HepG2 (cell line): ENCODE measurements at regions not wholly inside any gene's neighbourhood (a gene's known extent, or its start where the extent isn't known, plus 50 kb on each side); places are given as distances from the start of the nearest gene placed in this dataset.

Experiments used
- ATAC-seq: fragments of 200-7000 bp; cut with Tn5 transposase; 3 replicates; pipeline ENCODE4 v1.9.1; 2020; ENCODE audit warnings: mild to moderate bottlenecking, moderate library complexity
- BruUV-seq: library from RNA; stranded (reverse); fragments of 400-500 nt; replicated peaks from 2 replicates; lab custom pipeline; 2021; lab: Mats Ljungman, UMichigan
- CTCF ChIA-PET: fragments of 300-600 bp; formaldehyde crosslinking; extraction: SDS; loops from one replicate; lab custom pipeline; 2021; ENCODE audit warnings: low total read pairs, inconsistent platforms, low intra/inter-chr PET ratio; lab: Yijun Ruan, JAX
- POLR2A ChIA-PET: fragments of 350-600 bp; sonication (Branson Sonifier 250); formaldehyde crosslinking; loops from one replicate; lab custom pipeline; 2020; ENCODE audit warnings: antibody characterized with exemption, inconsistent platforms; lab: Yijun Ruan, JAX
- DNase-seq: peaks from one replicate; pipeline ENCODE4 v3.0.0-alpha.2; 2015; ENCODE audit warnings: low spot score
- FAIRE-seq: peaks from 3 replicates; lab custom pipeline; 2011; peaks lifted over from hg19 to GRCh38; lab: Jason Lieb, UNC
- H2AFZ ChIP-seq: one replicate; pipeline ENCODE4 v1.6.1; 2011; ENCODE audit warnings: low read length, inconsistent platforms
- H3K27ac ChIP-seq: fragments of 300-600 bp; 3 replicates; pipeline ENCODE4 v1.8.0; 2011; ENCODE audit warnings: mixed run types, mild to moderate bottlenecking, mixed read lengths, low read length, inconsistent platforms; ENCODE audit not compliant: insufficient read depth; ENCODE audit errors: extremely low read length
- H3K27me3 ChIP-seq, 2 experiments: fragments of 200-600 bp in 1 of 2; 2 replicates in 1 of 2; 3 replicates in 1 of 2; pipeline versions ENCODE4 v1.6.0 to v1.8.0; 2011; ENCODE audit warnings: low read length in 2 of 2, mild to moderate bottlenecking in 2 of 2, moderate library complexity in 2 of 2, inconsistent platforms in 1 of 2; ENCODE audit not compliant: insufficient read depth in 2 of 2, control insufficient read depth in 1 of 2
- H3K36me3 ChIP-seq, 2 experiments: fragments of 200-600 bp in 1 of 2; replicated peaks in 1 of 2; 2 replicates in 1 of 2; 3 replicates in 1 of 2; pipeline versions ENCODE4 v1.5.1 to v1.8.0; 2011; ENCODE audit warnings: low read length in 2 of 2, inconsistent platforms in 1 of 2; ENCODE audit not compliant: insufficient read depth in 2 of 2, control insufficient read depth in 1 of 2
- H3K4me1 ChIP-seq: 2 replicates; pipeline ENCODE4 v1.5.1; 2012; ENCODE audit warnings: low read length, inconsistent platforms; ENCODE audit not compliant: insufficient read depth
- H3K4me2 ChIP-seq: 2 replicates; pipeline ENCODE4 v1.6.0; 2011; ENCODE audit warnings: low read depth, low read length, inconsistent platforms
- H3K4me3 ChIP-seq, 3 experiments: fragments of 200-600 bp in 1 of 3; sonication (generic), shearing (Covaris generic) in 1 of 3; replicated peaks in 1 of 3; 2 replicates each; pipeline ENCODE4 v1.5.1; 2011 to 2016; ENCODE audit warnings: low read length in 3 of 3, inconsistent platforms in 2 of 3, low read depth in 2 of 3, mild to moderate bottlenecking in 2 of 3, control low read depth in 1 of 3, mixed read lengths in 1 of 3; ENCODE audit not compliant: insufficient read depth in 1 of 3
- H3K79me2 ChIP-seq: one replicate; pipeline ENCODE4 v1.6.1; 2011; ENCODE audit warnings: low read length, inconsistent platforms; ENCODE audit not compliant: insufficient read depth
- H3K9ac ChIP-seq: 2 replicates; pipeline ENCODE4 v1.6.0; 2011; ENCODE audit warnings: mild to moderate bottlenecking, low read depth, low read length, inconsistent platforms; ENCODE audit not compliant: insufficient read depth
- H3K9me3 ChIP-seq: 2 replicates; pipeline ENCODE4 v1.5.1; 2012; ENCODE audit warnings: mild to moderate bottlenecking, low read length
- H4K20me1 ChIP-seq: 2 replicates; pipeline ENCODE4 v1.6.0; 2011; ENCODE audit warnings: inconsistent platforms, mild to moderate bottlenecking, low read length, moderate library complexity; ENCODE audit not compliant: insufficient read depth
- FOXP1 ChIP-seq, 2 experiments: fragments of 450-650 bp in 1 of 2; IDR thresholded peaks; 2 replicates each; pipeline ENCODE4 v1.6.1; 2017 to 2018; ENCODE audit warnings: antibody characterized with exemption in 1 of 2
- GMEB2 ChIP-seq: IDR thresholded peaks from 2 replicates; pipeline ENCODE4 v1.6.1; 2016; ENCODE audit warnings: missing biosample characterization, missing genetic modification reagents, low read depth
- HNF1B ChIP-seq: sonication (generic); formaldehyde crosslinking; IDR thresholded peaks from 2 replicates; pipeline ENCODE4 v1.5.1; 2020; ENCODE audit warnings: mild to moderate bottlenecking, moderate library complexity, missing genetic modification reagents
- IRF9 ChIP-seq: sonication (generic); formaldehyde crosslinking; IDR thresholded peaks from 2 replicates; pipeline ENCODE4 v1.8.0; 2022; ENCODE audit warnings: missing genetic modification reagents, mild to moderate bottlenecking, borderline replicate concordance
- JDP2 ChIP-seq: sonication (generic); formaldehyde crosslinking; IDR thresholded peaks from 2 replicates; pipeline ENCODE4 v1.8.1; 2022; ENCODE audit warnings: missing genetic modification reagents, borderline replicate concordance
- KAT2B ChIP-seq: fragments of 150-350 bp; IDR thresholded peaks from 2 replicates; pipeline ENCODE4 v1.6.1; 2014; ENCODE audit warnings: low read depth, low read length, borderline replicate concordance
- MTF2 ChIP-seq: sonication (generic); formaldehyde crosslinking; IDR thresholded peaks from 2 replicates; pipeline ENCODE4 v1.5.0; 2020; ENCODE audit warnings: missing genetic modification reagents, borderline replicate concordance
- SKI ChIP-seq: fragments of 450-650 bp; IDR thresholded peaks from one replicate; pipeline ENCODE4 v1.6.1; 2018; ENCODE audit warnings: mild to moderate bottlenecking; ENCODE audit not compliant: partially characterized antibody
- SMAD9 ChIP-seq: sonication (generic); formaldehyde crosslinking; IDR thresholded peaks from 2 replicates; pipeline ENCODE4 v1.5.1; 2020; ENCODE audit warnings: mild to moderate bottlenecking, missing genetic modification reagents
- TFAP4 ChIP-seq: sonication (generic); IDR thresholded peaks from 2 replicates; pipeline ENCODE4 v1.6.1; 2016; ENCODE audit warnings: low read depth, borderline replicate concordance
- TIGD3 ChIP-seq: sonication (generic); formaldehyde crosslinking; IDR thresholded peaks from 2 replicates; pipeline ENCODE4 v1.5.1; 2020; ENCODE audit warnings: mild to moderate bottlenecking, missing genetic modification reagents, borderline replicate concordance
- ZBTB3 ChIP-seq: sonication (generic); formaldehyde crosslinking; IDR thresholded peaks from 2 replicates; pipeline ENCODE4 v1.4.0; 2020; ENCODE audit warnings: low read depth, mild to moderate bottlenecking, moderate library complexity, missing genetic modification reagents, borderline replicate concordance
- ZNF230 ChIP-seq: sonication (generic); formaldehyde crosslinking; IDR thresholded peaks from 2 replicates; pipeline ENCODE4 v1.4.0; 2020; ENCODE audit warnings: mild to moderate bottlenecking, missing genetic modification reagents
- WGBS: methylation state at CpG from one replicate; pipeline ENCODE4 v1.1.6; 2017; ENCODE audit warnings: low lambda C conversion rate; 5-methylcytosine and 5-hydroxymethylcytosine counted together
- in situ Hi-C: cut with HindIII; loops from 2 replicates; pipeline ENCODE4 v1.10.0; 2017; ENCODE audit warnings: low pct_unique_long_range_greater_than_20kb; ENCODE audit not compliant: extremely low pct_ligation_motif_present
- intact Hi-C: fragments of 100-400 bp; cut with micrococcal nuclease; formaldehyde crosslinking; loops from one replicate; pipeline ENCODE4 v1.10.0; 2022; ENCODE audit not compliant: unreplicated experiment

GRCh38 chr12:58767496-58767895, 152.8 kb downstream of the LRIG3 start:
- BruUV-seq: no TSS peak

More at GRCh38 chr12:58767496-58767895, 152.8 kb downstream of the LRIG3 start:
- TF ChIP-seq TFAP4: no peak
- TF ChIP-seq GMEB2 (CRISPR knock-in tag): no peak
- no peak for TF ChIP-seq MTF2 (CRISPR knock-in tag)
- no peak for TF ChIP-seq TIGD3 (CRISPR knock-in tag)
- TF ChIP-seq IRF9: no peak
- no peak for TF ChIP-seq HNF1B (CRISPR knock-in tag)
- no peak for TF ChIP-seq FOXP1 (IDR thresholded peaks at IDR 0.05)
- no peak for TF ChIP-seq FOXP1 (CRISPR knock-in tag; IDR thresholded peaks at IDR 0.05)
- no peak for TF ChIP-seq JDP2 (CRISPR knock-in tag)
- TF ChIP-seq KAT2B: no peak
- no peak for TF ChIP-seq SKI
- TF ChIP-seq SMAD9 (CRISPR knock-in tag): no peak
- TF ChIP-seq ZBTB3 (CRISPR knock-in tag): no peak
- no peak for TF ChIP-seq ZNF230 (CRISPR knock-in tag)
- H3K4me1 ChIP-seq: peaks cover 52% of the 10 kb centered on the region
- in situ Hi-C loops (no loop called here), intact Hi-C loops (loop anchor here (2.0 kb wide), 1 partner anchor 153 kb away; the partner anchor contains the start of gene LRIG3)
- WGBS: 97% methylated on average over 2 of the region's 2 CpGs
- H3K27me3 ChIP-seq: no peaks in the 10 kb centered on the region
- CTCF ChIA-PET: no interaction called here
- H3K4me2 ChIP-seq: no peak overlapping the region
- H2AFZ ChIP-seq: no peak overlapping the region
- FAIRE-seq (no peak), ATAC-seq (no peak), DNase-seq (no peak)
- no peak overlapping the region for H3K4me3 ChIP-seq
- no peak overlapping the region for H3K9ac ChIP-seq
- no peaks in the 10 kb centered on the region for H3K9me3 ChIP-seq
- POLR2A ChIA-PET: no interaction called here
- H3K36me3 ChIP-seq: no peaks in the 10 kb centered on the region
- no peaks in the 10 kb centered on the region for H4K20me1 ChIP-seq
- no peaks in the 10 kb centered on the region for H3K79me2 ChIP-seq
- peak overlapping the region; percentile 98 for H3K27ac ChIP-seq
